ENCODE measurements at regions not wholly inside any gene's neighbourhood (a gene's known extent, or its start where the extent isn't known, plus 50 kb on each side); places are given as distances from the start of the nearest gene placed in this dataset.

DNA sequence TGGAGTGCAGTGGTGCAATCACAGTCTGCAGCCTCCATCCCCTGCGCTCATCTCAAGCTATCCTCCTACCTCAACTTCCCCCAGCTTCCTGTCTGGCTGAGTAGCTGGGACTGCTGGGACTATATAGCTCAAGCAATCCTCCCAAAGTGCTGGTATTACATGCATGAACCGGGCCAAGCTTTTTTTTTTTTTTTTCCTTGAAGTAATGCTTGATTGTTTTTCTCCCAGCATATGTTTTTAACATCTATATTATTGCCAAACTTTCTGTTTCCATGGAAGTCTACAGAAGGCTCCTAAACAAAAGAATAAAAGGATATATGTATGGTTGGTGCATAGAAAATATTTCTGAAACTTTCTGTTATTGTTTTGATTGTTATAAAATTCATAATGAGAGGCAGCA is 853.6 kb downstream of the KCNA4 start:
- TF ChIP-seq, protein P1, sequence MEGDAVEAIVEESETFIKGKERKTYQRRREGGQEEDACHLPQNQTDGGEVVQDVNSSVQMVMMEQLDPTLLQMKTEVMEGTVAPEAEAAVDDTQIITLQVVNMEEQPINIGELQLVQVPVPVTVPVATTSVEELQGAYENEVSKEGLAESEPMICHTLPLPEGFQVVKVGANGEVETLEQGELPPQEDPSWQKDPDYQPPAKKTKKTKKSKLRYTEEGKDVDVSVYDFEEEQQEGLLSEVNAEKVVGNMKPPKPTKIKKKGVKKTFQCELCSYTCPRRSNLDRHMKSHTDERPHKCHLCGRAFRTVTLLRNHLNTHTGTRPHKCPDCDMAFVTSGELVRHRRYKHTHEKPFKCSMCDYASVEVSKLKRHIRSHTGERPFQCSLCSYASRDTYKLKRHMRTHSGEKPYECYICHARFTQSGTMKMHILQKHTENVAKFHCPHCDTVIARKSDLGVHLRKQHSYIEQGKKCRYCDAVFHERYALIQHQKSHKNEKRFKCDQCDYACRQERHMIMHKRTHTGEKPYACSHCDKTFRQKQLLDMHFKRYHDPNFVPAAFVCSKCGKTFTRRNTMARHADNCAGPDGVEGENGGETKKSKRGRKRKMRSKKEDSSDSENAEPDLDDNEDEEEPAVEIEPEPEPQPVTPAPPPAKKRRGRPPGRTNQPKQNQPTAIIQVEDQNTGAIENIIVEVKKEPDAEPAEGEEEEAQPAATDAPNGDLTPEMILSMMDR (IDR thresholded peaks at IDR 0.05; ENCODE audit: low read depth, low read length, poor library complexity, severe bottlenecking), result no peak
- no peak for TF ChIP-seq EZH2phosphoT487 (IDR thresholded peaks at IDR 0.05; ENCODE audit: borderline replicate concordance, low read length)

Measured in DOHH2 (cell line).